Fibroblast of villous mesenchyme (primary cell): ENCODE measurements at regions not wholly inside any gene's neighbourhood (a gene's known extent, or its start where the extent isn't known, plus 50 kb on each side); places are given as distances from the start of the nearest gene placed in this dataset.

Experiments
- DNase-seq: peaks from one replicate; pipeline ENCODE4 v3.0.0-alpha.2; 2010; ENCODE audit warnings: low read depth
- H3K4me3 ChIP-seq: 2 replicates; pipeline ENCODE4 v1.5.1; 2011; ENCODE audit warnings: low read depth, mild to moderate bottlenecking, low read length
- CTCF ChIP-seq: IDR thresholded peaks from 2 replicates; pipeline ENCODE4 v1.5.1; 2012; ENCODE audit warnings: low read depth, mild to moderate bottlenecking, low read length; ENCODE audit not compliant: insufficient read depth

- DNase-seq = no peak
- H3K4me3 ChIP-seq = no peak overlapping the region
- TF ChIP-seq CTCF = no peak
Measured at GRCh38 chr11:119473901-119474681, 51.1 kb upstream of the THY1 start.

GRCh38 chr11:119473226-119473625, 50.3 kb upstream of the THY1 start:
- TF ChIP-seq CTCF = no peak
- DNase-seq = no peak
- no peak overlapping the region for H3K4me3 ChIP-seq

- H3K4me3 ChIP-seq = no peak overlapping the region
- TF ChIP-seq CTCF = no peak
- no peak for DNase-seq
Measured at GRCh38 chr11:119472856-119473222, 49.9 kb upstream of the THY1 start.
